ENCODE measurements at regions not wholly inside any gene's neighbourhood (a gene's known extent, or its start where the extent isn't known, plus 50 kb on each side); places are given as distances from the start of the nearest gene placed in this dataset.
"Not testable (repeated sequence)": the region's sequence is repeated elsewhere in the genome, so short reads cannot be mapped to it uniquely, and the experiment has no call there.

DNA sequence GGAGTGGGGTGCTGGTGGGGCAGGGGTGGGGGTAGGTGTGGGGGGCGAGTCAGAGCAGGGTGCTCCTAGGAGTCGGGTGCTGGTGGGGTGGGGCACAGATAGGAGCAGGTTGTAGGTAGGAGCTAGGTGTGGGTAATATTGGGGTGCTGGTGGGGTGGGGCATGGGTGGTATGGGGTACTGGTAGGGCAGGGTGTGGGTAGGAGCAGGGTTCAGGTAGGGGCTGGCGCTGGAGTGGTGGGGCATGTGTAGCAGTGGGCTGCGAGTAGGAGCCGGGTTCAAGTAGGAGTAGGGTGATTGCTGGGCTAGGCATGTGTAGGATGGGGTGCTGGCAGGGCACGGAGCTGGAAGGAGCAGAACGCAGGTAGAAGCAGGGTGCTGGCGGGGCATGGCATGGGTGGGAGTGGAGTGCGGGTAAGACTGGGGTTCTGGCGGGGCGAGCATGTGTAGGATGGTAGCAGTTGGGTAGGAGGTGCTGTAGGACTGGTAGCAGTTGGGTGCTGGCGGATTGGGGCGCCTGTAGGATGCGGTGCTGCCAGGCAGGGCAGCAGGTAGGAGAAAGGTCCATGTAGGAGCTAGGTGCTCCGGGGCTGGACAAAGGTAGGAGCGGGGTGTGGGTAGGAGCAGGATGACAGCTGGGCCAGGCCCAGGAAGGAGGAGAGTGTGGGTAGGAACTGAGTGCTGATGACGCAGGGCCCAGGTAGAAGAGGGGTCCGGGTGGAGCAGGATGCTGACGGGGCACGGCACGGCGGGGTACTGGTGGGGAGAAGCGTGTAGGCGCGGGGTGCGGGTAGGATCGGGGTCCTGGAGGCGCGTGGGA lies 105.5 kb upstream of the SIMC1 start:
- no peak overlapping the region for H3K27ac Mint-ChIP-seq (ENCODE audit: unreplicated experiment)
- no peaks in the 10 kb centered on the region for H3K9me3 Mint-ChIP-seq
- H3K4me3 Mint-ChIP-seq, result no peak overlapping the region
- no peak for DNase-seq (ENCODE audit: low read depth, low spot score)
- no peaks in the 10 kb centered on the region for H3K4me1 Mint-ChIP-seq
- H3K36me3 Mint-ChIP-seq (ENCODE audit: low read depth), result no peaks in the 10 kb centered on the region
- H3K27me3 Mint-ChIP-seq (ENCODE audit: low read depth), result peaks cover 19% of the 10 kb centered on the region
- TF ChIP-seq, protein P1, sequence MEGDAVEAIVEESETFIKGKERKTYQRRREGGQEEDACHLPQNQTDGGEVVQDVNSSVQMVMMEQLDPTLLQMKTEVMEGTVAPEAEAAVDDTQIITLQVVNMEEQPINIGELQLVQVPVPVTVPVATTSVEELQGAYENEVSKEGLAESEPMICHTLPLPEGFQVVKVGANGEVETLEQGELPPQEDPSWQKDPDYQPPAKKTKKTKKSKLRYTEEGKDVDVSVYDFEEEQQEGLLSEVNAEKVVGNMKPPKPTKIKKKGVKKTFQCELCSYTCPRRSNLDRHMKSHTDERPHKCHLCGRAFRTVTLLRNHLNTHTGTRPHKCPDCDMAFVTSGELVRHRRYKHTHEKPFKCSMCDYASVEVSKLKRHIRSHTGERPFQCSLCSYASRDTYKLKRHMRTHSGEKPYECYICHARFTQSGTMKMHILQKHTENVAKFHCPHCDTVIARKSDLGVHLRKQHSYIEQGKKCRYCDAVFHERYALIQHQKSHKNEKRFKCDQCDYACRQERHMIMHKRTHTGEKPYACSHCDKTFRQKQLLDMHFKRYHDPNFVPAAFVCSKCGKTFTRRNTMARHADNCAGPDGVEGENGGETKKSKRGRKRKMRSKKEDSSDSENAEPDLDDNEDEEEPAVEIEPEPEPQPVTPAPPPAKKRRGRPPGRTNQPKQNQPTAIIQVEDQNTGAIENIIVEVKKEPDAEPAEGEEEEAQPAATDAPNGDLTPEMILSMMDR (conservative IDR thresholded peaks at IDR 0.05), result no peak

DNA sequence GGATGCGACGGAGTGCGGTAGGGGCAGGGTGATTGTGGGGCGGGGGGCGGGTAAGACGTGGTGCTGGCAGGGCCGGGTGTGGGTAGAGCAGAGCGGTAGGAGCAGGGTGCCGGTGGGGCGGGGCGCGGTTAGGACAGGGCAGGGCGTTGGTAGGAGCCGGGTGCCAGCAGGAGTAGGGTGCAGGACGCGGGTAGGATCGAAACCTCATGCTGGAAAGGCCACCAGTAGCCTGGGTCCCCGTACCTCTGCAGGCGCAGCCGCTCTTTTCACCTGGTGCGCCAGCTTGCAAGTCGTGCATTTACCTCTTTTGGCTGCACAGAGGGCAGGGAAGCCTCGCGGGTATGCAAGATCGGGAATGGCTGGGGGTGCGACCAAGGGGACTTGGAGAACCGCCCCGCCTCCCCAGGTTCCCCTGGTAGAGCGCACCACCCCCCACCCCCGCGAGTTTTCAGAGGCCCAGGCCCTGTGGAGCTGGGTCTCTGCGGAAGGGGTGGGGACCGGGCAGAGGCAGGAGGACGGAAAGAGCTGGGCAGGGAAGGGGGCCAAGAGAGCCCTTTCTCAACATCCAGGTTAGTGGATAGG lies 104.8 kb upstream of the SIMC1 start:
- H3K4me1 Mint-ChIP-seq, result no peaks in the 10 kb centered on the region
- H3K36me3 Mint-ChIP-seq (ENCODE audit: low read depth), result no peaks in the 10 kb centered on the region
- TF ChIP-seq, protein P1 (conservative IDR thresholded peaks at IDR 0.05), result no peak
- H3K27me3 Mint-ChIP-seq (ENCODE audit: low read depth), result peaks cover 19% of the 10 kb centered on the region
- no peak for DNase-seq (ENCODE audit: low read depth, low spot score)
- H3K27ac Mint-ChIP-seq (ENCODE audit: unreplicated experiment), result no peak overlapping the region
- H3K9me3 Mint-ChIP-seq, result no peaks in the 10 kb centered on the region
- no peak overlapping the region for H3K4me3 Mint-ChIP-seq

DNA sequence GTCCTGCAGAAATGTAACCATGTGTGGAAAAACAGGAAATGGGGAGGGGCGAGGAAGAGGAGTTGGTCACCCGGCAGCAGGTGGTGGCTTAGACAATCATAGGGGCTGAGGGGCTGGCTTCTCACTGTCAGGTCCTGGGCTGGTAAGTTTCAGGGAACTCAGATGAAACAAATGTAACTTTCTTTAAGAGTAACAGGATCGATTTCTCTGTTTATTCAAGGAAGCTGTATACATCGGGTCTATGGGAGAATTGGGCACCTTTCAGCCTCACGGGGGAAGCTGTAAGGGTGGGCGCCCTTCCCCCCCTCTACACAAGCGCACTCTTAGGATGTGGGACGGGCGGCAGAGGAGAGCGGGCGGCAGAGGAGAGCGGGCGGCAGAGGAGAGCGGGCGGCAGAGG lies 104.3 kb upstream of the SIMC1 start:
- H3K27me3 Mint-ChIP-seq (ENCODE audit: low read depth), result peaks cover 19% of the 10 kb centered on the region
- no peak for DNase-seq (ENCODE audit: low read depth, low spot score)
- H3K4me1 Mint-ChIP-seq, result no peaks in the 10 kb centered on the region
- no peak overlapping the region for H3K4me3 Mint-ChIP-seq
- TF ChIP-seq, protein P1 (conservative IDR thresholded peaks at IDR 0.05), result no peak
- no peak overlapping the region for H3K27ac Mint-ChIP-seq (ENCODE audit: unreplicated experiment)
- no peaks in the 10 kb centered on the region for H3K9me3 Mint-ChIP-seq
- H3K36me3 Mint-ChIP-seq (ENCODE audit: low read depth), result no peaks in the 10 kb centered on the region

DNA sequence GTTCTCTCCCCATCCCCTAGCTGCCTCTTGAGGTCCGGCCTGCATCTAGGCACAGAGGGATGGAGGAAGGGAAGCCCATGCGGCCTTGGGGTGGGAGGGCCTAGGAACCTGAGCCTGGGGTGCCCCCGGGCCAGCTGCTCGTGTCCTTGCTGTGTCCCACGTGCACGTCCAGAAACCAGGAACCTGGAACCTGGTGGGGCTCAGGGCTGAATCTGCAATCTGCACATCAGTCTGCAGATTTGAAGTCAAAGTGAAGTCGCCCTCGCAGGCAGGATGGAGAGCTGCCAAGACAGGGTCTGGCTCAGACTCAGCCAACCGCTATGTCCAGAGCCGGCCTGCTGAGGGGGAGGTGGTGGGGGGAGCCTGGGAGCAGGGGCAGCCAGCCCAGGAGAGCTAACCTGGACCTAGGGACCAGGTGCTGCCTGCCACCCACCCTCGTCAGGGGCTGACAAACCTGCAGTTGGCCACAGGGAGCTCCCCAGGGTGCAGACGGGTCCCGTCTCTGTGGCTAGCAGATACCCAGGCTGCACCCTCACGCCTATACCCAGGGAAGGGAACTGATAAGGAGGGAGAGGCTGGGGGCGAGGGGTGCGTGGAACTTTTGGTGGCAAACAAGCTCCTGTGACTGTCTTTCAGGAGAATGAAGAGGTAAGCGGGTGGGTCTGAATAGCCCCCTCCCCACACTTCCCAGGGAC lies 103.5 kb upstream of the SIMC1 start:
- H3K4me3 Mint-ChIP-seq, result no peak overlapping the region
- no peaks in the 10 kb centered on the region for H3K36me3 Mint-ChIP-seq (ENCODE audit: low read depth)
- H3K27ac Mint-ChIP-seq (ENCODE audit: unreplicated experiment), result no peak overlapping the region
- no peaks in the 10 kb centered on the region for H3K4me1 Mint-ChIP-seq
- TF ChIP-seq, protein P1 (conservative IDR thresholded peaks at IDR 0.05), result no peak
- H3K27me3 Mint-ChIP-seq (ENCODE audit: low read depth), result peaks cover 21% of the 10 kb centered on the region
- no peak for DNase-seq (ENCODE audit: low read depth, low spot score)
- no peaks in the 10 kb centered on the region for H3K9me3 Mint-ChIP-seq

DNA sequence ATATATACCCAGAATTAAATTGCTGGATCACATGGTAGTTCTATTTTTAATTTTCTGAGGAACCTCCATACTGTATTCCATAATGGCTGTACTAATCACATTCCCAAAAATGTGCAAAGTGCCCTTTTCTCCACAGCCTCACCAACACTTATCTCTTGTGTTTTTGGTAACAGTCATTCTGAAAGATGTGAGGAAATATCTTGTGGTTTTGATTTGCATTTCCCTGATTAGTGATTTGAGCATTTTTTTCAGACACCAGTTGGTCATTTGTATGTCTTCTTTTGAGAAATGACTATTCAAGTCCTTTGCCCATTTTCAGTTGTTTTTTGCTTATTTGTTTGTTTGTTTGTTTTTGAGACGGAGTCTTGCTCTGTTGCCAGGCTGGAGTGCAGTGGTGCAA lies 98.1 kb upstream of the SIMC1 start:
- not testable (repeated sequence) for DNase-seq (ENCODE audit: low read depth, low spot score); H3K36me3 Mint-ChIP-seq (ENCODE audit: low read depth); H3K9me3 Mint-ChIP-seq; H3K4me3 Mint-ChIP-seq; H3K4me1 Mint-ChIP-seq; H3K27ac Mint-ChIP-seq (ENCODE audit: unreplicated experiment)
- H3K27me3 Mint-ChIP-seq (ENCODE audit: low read depth), result peaks cover 20% of the 10 kb centered on the region

DNA sequence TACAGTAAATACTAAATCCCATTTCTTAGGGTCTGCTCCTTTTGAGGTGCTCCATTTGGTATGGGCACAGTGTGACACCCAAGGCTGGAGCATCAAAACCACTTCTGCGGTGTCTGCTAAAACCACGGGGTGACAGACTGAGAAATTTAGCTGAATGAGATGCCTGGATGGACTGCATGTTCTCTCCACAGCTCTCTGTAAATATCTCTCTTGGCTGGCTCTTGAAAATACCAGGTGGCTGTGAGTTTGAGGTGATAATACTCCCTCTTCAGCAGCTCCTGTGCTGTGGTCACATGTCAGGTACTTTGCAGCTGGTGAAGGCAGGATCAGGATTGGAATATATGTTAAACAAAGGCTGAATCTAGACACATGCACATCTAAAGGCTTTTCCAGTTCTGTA lies 93.7 kb upstream of the SIMC1 start:
- Mint-ChIP-seq H3K4me3 (no peak overlapping the region), H3K36me3 (ENCODE audit: low read depth) (no peaks in the 10 kb centered on the region), H3K4me1 (no peaks in the 10 kb centered on the region), H3K27me3 (ENCODE audit: low read depth) (peaks cover 34% of the 10 kb centered on the region), H3K27ac (ENCODE audit: unreplicated experiment) (no peak overlapping the region), H3K9me3 (no peaks in the 10 kb centered on the region)
- TF ChIP-seq, protein P1 (conservative IDR thresholded peaks at IDR 0.05), result no peak
- DNase-seq (ENCODE audit: low read depth, low spot score), result no peak

DNA sequence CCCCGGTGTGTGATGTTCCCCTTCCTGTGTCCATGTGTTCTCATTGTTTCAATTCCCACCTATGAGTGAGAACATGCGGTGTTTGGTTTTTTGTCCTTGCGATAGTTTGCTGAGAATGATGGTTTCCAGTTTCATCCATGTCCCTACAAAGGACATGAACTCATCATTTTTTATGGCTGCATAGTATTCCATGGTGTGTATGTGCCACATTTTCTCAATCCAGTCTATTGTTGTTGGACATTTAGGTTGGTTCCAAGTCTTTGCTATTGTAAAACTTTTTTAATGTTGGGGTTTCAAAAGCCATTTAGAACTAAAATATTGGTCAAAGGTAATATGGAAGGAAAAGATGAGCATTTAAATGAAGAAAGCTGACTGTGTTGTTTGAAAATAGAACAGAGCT lies 88.3 kb upstream of the SIMC1 start:
- H3K27ac Mint-ChIP-seq (ENCODE audit: unreplicated experiment), result not testable (repeated sequence)

More for the DNA sequence above, 88.3 kb upstream of the SIMC1 start:
- H3K4me3 Mint-ChIP-seq; DNase-seq (ENCODE audit: low read depth, low spot score); H3K9me3 Mint-ChIP-seq; H3K36me3 Mint-ChIP-seq (ENCODE audit: low read depth): not testable (repeated sequence)
- Mint-ChIP-seq H3K27me3 (ENCODE audit: low read depth) (peaks cover 18% of the 10 kb centered on the region), H3K4me1 (peaks cover 22% of the 10 kb centered on the region)
